ENCODE measurements at regions not wholly inside any gene's neighbourhood (a gene's known extent, or its start where the extent isn't known, plus 50 kb on each side); places are given as distances from the start of the nearest gene placed in this dataset.
A peak's percentile ranks its signal among the peaks of the same experiment; 100 is the strongest.

DNA sequence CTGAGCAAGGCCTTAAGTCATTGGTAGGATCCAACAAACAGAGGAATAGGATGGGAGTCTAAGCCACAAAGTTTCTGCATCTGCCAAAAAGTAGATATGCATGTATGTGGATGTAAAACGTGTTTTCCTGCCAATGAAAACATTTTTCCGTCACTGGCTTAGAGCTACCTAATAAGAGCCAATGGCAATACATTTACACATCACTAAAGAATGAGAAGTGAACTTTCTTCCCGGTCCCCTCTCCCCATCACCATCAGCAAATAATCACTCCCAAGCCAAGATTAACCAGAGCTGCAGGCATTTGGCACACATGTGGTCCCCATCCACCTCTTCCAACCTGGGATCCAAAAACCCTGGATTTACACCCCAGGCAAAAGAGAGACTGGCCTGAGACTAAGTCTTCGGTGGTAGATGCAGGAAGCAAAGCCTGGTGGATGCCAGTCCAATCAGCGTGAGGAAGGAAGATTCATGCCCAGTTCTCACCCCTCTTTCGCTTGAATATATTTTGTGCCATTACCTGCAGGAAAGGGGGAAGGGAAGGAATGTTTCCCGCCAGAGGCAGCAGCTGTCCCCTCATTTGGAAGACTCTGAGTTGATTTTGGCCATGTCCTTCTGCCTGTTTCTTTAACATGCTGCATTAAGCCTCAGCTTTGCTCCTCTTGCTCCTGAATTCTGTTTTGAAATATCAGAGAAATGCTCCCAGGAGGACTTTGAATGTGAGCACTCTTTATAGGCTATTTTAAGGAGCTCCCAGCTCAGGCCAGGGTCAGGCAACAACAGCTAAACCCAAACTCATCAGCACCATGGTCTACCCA, 131.4 kb downstream of the CHIC2 start:
- Histone ChIP-seq H3K4me3 (replicated peaks; ENCODE audit: insufficient read depth, low read length) (no peak overlapping the region), H3K27ac (replicated peaks) (no peak overlapping the region), H3K27me3 (ENCODE audit: insufficient read depth, poor library complexity, severe bottlenecking) (no peaks in the 10 kb centered on the region)
- no peak for DNase-seq (ENCODE audit: low read depth in 1 of 2, low spot score in 1 of 2)
- TF ChIP-seq, protein P1, sequence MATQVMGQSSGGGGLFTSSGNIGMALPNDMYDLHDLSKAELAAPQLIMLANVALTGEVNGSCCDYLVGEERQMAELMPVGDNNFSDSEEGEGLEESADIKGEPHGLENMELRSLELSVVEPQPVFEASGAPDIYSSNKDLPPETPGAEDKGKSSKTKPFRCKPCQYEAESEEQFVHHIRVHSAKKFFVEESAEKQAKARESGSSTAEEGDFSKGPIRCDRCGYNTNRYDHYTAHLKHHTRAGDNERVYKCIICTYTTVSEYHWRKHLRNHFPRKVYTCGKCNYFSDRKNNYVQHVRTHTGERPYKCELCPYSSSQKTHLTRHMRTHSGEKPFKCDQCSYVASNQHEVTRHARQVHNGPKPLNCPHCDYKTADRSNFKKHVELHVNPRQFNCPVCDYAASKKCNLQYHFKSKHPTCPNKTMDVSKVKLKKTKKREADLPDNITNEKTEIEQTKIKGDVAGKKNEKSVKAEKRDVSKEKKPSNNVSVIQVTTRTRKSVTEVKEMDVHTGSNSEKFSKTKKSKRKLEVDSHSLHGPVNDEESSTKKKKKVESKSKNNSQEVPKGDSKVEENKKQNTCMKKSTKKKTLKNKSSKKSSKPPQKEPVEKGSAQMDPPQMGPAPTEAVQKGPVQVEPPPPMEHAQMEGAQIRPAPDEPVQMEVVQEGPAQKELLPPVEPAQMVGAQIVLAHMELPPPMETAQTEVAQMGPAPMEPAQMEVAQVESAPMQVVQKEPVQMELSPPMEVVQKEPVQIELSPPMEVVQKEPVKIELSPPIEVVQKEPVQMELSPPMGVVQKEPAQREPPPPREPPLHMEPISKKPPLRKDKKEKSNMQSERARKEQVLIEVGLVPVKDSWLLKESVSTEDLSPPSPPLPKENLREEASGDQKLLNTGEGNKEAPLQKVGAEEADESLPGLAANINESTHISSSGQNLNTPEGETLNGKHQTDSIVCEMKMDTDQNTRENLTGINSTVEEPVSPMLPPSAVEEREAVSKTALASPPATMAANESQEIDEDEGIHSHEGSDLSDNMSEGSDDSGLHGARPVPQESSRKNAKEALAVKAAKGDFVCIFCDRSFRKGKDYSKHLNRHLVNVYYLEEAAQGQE (IDR thresholded peaks at IDR 0.05; ENCODE audit: insufficient replicate concordance, low read depth): no peak
- no peak for TF ChIP-seq GABPA (IDR thresholded peaks at IDR 0.05; ENCODE audit: low read depth)
- no peak for TF ChIP-seq SPI1 (IDR thresholded peaks at IDR 0.05; ENCODE audit: borderline replicate concordance, low read depth)
- TF ChIP-seq POLR2AphosphoS5 (IDR thresholded peaks at IDR 0.05; ENCODE audit: low read depth): no peak
- TF ChIP-seq, protein P2, sequence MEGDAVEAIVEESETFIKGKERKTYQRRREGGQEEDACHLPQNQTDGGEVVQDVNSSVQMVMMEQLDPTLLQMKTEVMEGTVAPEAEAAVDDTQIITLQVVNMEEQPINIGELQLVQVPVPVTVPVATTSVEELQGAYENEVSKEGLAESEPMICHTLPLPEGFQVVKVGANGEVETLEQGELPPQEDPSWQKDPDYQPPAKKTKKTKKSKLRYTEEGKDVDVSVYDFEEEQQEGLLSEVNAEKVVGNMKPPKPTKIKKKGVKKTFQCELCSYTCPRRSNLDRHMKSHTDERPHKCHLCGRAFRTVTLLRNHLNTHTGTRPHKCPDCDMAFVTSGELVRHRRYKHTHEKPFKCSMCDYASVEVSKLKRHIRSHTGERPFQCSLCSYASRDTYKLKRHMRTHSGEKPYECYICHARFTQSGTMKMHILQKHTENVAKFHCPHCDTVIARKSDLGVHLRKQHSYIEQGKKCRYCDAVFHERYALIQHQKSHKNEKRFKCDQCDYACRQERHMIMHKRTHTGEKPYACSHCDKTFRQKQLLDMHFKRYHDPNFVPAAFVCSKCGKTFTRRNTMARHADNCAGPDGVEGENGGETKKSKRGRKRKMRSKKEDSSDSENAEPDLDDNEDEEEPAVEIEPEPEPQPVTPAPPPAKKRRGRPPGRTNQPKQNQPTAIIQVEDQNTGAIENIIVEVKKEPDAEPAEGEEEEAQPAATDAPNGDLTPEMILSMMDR (IDR thresholded peaks at IDR 0.05; ENCODE audit: insufficient read depth, low read length): no peak

DNA sequence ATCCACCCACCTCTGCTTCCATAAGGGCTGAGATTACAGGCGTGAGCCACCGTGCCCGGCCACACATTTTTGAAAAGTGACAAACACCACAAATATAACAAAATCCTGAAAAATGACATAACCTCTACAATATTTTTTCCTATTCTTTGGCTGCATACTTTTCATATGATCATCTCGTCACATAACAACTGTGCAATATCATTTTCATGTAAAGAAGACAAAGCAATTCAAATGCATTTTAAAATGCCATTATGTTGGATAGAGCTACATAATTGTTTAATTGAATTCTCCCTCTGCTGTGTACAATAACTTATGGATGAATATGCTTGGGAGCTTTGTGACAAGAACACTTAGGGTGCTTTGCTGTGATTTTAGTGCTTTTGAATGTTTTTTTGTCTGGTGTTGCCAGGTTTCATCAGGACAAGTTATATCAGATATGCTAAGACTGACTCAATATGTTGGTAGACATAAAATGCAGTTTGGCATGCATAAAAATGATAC, 132.9 kb downstream of the CHIC2 start:
- no peak overlapping the region for H3K4me3 ChIP-seq (replicated peaks; ENCODE audit: insufficient read depth, low read length)
- no peak overlapping the region for H3K27ac ChIP-seq (replicated peaks)

DNA sequence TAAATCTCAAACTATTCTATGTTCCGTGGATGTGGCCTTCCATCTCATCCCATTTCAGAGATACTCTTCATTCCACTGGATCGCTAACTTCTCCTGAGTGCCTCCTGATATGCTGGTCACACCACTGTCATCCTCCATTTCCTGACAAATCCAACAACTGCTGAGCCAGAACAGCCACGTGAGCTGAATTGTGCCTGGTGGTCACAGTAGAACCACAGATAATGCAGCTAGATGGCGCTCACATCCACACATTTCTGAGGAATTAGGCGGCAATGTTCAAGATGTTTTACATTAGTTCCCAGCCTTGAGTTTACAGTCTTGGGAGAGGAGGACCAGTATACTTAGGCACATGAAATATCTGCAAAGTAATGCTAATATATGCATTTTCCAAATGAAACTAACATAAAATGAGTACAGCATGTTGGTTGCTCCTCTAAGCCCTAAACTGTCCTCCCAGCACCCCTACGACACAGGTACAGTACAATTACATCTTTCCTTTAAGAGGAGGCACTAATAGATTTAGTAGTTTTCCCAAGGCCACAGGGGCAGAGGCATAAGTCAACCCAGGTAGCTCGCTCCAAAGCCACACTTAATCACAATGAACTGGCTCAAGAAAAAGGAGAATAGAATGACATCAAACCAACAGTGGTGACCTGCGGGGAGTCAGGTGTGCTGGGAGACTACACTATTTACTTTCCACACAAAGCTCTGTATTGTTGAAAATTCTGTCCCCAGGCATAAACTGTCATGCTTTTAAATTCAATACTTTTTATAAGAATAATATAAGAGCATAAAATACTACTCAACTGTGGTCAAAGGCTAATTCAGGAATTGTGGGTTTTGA, 134.2 kb downstream of the CHIC2 start:
- peak in 1 of 2 experiments; percentile 61 for DNase-seq (ENCODE audit: low read depth in 1 of 2, low spot score in 1 of 2)
- no peak for TF ChIP-seq GABPA (IDR thresholded peaks at IDR 0.05; ENCODE audit: low read depth)
- TF ChIP-seq, protein P2 (IDR thresholded peaks at IDR 0.05; ENCODE audit: insufficient read depth, low read length): peak; percentile 68
- Histone ChIP-seq H3K27ac (replicated peaks) (no peak overlapping the region), H3K27me3 (ENCODE audit: insufficient read depth, poor library complexity, severe bottlenecking) (no peaks in the 10 kb centered on the region), H3K4me3 (replicated peaks; ENCODE audit: insufficient read depth, low read length) (no peak overlapping the region)

More for the DNA sequence above, 132.9 kb downstream of the CHIC2 start:
- TF ChIP-seq SPI1 (IDR thresholded peaks at IDR 0.05; ENCODE audit: borderline replicate concordance, low read depth) (no peak), POLR2AphosphoS5 (IDR thresholded peaks at IDR 0.05; ENCODE audit: low read depth) (no peak), GABPA (IDR thresholded peaks at IDR 0.05; ENCODE audit: low read depth) (no peak)
- TF ChIP-seq, protein P2 (IDR thresholded peaks at IDR 0.05; ENCODE audit: insufficient read depth, low read length): no peak
- TF ChIP-seq, protein P1 (IDR thresholded peaks at IDR 0.05; ENCODE audit: insufficient replicate concordance, low read depth): no peak
- DNase-seq (ENCODE audit: low read depth in 1 of 2, low spot score in 1 of 2): no peak
- no peaks in the 10 kb centered on the region for H3K27me3 ChIP-seq (ENCODE audit: insufficient read depth, poor library complexity, severe bottlenecking)
